ENCODE measurements at regions not wholly inside any gene's neighbourhood (a gene's known extent, or its start where the extent isn't known, plus 50 kb on each side); places are given as distances from the start of the nearest gene placed in this dataset.

DNA sequence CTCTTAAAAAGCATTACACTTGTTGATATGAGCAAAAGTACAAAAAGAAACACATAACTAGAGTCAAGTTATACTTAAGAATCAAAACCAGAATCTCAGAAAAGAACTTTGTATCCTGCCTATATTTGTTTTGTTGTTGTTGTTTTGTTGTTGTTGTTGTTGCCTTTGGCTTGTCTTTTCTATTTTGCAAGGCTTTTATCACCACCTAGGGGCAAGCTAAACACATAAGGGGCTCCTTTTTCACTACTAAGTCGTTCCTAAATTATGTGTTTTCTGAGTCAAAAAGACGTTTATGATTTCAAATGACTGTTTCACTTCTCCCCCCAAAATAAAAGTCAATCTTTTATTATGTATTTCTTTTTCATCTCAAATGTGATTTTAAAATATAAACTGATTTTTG is 250.2 kb downstream of the RBM26 start:
- H3K4me3 ChIP-seq (ENCODE audit: low read depth, low read length), result no peak overlapping the region
- TF ChIP-seq, protein P1, sequence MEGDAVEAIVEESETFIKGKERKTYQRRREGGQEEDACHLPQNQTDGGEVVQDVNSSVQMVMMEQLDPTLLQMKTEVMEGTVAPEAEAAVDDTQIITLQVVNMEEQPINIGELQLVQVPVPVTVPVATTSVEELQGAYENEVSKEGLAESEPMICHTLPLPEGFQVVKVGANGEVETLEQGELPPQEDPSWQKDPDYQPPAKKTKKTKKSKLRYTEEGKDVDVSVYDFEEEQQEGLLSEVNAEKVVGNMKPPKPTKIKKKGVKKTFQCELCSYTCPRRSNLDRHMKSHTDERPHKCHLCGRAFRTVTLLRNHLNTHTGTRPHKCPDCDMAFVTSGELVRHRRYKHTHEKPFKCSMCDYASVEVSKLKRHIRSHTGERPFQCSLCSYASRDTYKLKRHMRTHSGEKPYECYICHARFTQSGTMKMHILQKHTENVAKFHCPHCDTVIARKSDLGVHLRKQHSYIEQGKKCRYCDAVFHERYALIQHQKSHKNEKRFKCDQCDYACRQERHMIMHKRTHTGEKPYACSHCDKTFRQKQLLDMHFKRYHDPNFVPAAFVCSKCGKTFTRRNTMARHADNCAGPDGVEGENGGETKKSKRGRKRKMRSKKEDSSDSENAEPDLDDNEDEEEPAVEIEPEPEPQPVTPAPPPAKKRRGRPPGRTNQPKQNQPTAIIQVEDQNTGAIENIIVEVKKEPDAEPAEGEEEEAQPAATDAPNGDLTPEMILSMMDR (IDR thresholded peaks at IDR 0.05; ENCODE audit: low read depth, low read length), result no peak
- CTCF ChIA-PET, result no interaction called here
- POLR2A ChIA-PET, result no interaction called here
- no peak for DNase-seq (ENCODE audit: low read depth, low spot score)
- no peaks in the 10 kb centered on the region for H3K9me3 ChIP-seq (ENCODE audit: control insufficient read depth, insufficient read depth, low read length)
- no peak overlapping the region for H3K27ac ChIP-seq (ENCODE audit: low read depth, low read length)
- H3K27me3 ChIP-seq (ENCODE audit: control insufficient read depth, insufficient read depth, low read length), result no peaks in the 10 kb centered on the region

GRCh38 chr13:79149210-79149609 is 256.8 kb downstream of the RBM26 start:
- TF ChIP-seq, protein P1 (IDR thresholded peaks at IDR 0.05; ENCODE audit: low read depth, low read length), result no peak
- H3K27me3 ChIP-seq (ENCODE audit: control insufficient read depth, insufficient read depth, low read length), result no peaks in the 10 kb centered on the region
- POLR2A ChIA-PET, result no interaction called here

DNA sequence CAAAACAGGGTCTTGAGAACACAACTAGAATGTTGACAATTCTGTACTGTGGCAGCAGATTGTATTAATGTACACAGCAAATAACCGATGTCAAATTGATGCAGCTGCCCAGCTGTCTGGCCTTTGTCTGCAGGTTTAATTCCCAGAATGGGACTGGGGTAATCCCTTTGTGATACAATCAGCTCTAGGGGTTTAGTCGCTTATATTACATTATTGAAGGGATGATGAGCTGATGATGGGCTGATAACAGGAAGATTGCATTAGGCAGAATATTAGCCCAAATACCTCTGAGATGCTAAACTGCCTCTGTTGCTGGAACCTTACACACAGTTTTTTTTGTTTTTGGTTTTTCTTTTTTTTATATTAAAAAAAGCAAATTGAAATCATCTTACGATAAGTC is 265.0 kb downstream of the RBM26 start:
- H3K9me3 ChIP-seq (ENCODE audit: control insufficient read depth, insufficient read depth, low read length), result no peaks in the 10 kb centered on the region
- ChIA-PET POLR2A (no interaction called here), CTCF (interaction anchor here (0.6 kb wide), 1 partner anchor 25 kb away, joined by 3 read pairs; no protein-coding TSS in a partner anchor)
- H3K4me3 ChIP-seq (ENCODE audit: low read depth, low read length), result no peak overlapping the region
- H3K27ac ChIP-seq (ENCODE audit: low read depth, low read length), result no peak overlapping the region
- no peaks in the 10 kb centered on the region for H3K27me3 ChIP-seq (ENCODE audit: control insufficient read depth, insufficient read depth, low read length)
- DNase-seq (ENCODE audit: low read depth, low spot score), result no peak
- TF ChIP-seq, protein P1 (IDR thresholded peaks at IDR 0.05; ENCODE audit: low read depth, low read length), result no peak

More at GRCh38 chr13:79149210-79149609, 256.8 kb downstream of the RBM26 start:
- Histone ChIP-seq H3K27ac (ENCODE audit: low read depth, low read length) (no peak overlapping the region), H3K9me3 (ENCODE audit: control insufficient read depth, insufficient read depth, low read length) (no peaks in the 10 kb centered on the region), H3K4me3 (ENCODE audit: low read depth, low read length) (no peak overlapping the region)
- no peak for DNase-seq (ENCODE audit: low read depth, low spot score)
- CTCF ChIA-PET, result interaction anchor here (0.9 kb wide), 1 partner anchor 422 kb away, joined by 4 read pairs; no protein-coding TSS in a partner anchor

DNA sequence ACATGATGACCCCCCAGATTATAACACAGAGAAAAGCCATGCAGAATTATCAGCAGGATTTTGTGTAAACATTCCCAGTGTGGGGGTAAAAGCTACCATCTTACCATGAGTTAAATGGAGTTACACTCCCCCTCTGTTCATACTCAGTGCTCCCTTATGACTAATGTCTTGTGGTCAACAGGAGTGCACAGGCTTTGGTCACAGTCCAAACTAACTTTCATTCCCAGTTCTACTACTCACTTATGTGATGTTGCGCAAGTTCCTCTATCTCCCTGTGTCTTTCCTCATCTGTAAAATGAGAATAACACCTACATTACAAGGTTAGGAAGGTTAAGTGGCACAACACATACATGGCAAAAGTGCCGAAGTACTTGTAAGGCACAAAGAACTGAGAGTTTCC is 277.9 kb downstream of the RBM26 start:
- Histone ChIP-seq H3K4me3 (ENCODE audit: low read depth, low read length) (no peak overlapping the region), H3K27me3 (ENCODE audit: control insufficient read depth, insufficient read depth, low read length) (no peaks in the 10 kb centered on the region), H3K9me3 (ENCODE audit: control insufficient read depth, insufficient read depth, low read length) (no peaks in the 10 kb centered on the region), H3K27ac (ENCODE audit: low read depth, low read length) (no peak overlapping the region)
- ChIA-PET POLR2A (no interaction called here), CTCF (no interaction called here)
- TF ChIP-seq, protein P1 (IDR thresholded peaks at IDR 0.05; ENCODE audit: low read depth, low read length), result no peak
- no peak for DNase-seq (ENCODE audit: low read depth, low spot score)

DNA sequence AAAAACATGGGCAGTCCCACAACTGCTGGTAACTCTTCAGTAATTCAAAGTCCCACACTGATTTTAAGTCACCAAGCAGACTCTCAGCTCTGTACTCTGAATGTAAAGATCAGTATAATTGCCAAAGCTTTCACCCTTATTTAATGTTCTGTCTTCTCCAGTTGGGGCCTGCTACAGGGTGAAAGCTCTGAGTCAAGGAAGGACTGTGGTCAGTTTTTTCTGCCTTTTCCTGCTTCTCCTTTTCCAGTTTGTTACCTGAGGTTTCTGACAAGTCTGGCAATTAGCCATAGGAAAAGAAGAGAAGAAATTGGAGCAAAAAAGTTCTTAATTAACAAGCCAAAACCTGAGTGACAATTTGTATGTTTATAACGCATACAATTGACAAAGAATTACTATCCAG is 279.3 kb downstream of the RBM26 start:
- Histone ChIP-seq H3K9me3 (ENCODE audit: control insufficient read depth, insufficient read depth, low read length) (no peaks in the 10 kb centered on the region), H3K27ac (ENCODE audit: low read depth, low read length) (no peak overlapping the region), H3K4me3 (ENCODE audit: low read depth, low read length) (no peak overlapping the region), H3K27me3 (ENCODE audit: control insufficient read depth, insufficient read depth, low read length) (no peaks in the 10 kb centered on the region)
- no peak for DNase-seq (ENCODE audit: low read depth, low spot score)
- TF ChIP-seq, protein P1 (IDR thresholded peaks at IDR 0.05; ENCODE audit: low read depth, low read length), result no peak
- ChIA-PET POLR2A (no interaction called here), CTCF (no interaction called here)

Measured in AG04450 (cell line).